ENCODE measurements at regions not wholly inside any gene's neighbourhood (a gene's known extent, or its start where the extent isn't known, plus 50 kb on each side); places are given as distances from the start of the nearest gene placed in this dataset.

- TF ChIP-seq REST (IDR thresholded peaks at IDR 0.05): no peak
- TF ChIP-seq HES2 (IDR thresholded peaks at IDR 0.05): no peak
- no peak for TF ChIP-seq HOXB5 (CRISPR knock-in tag; IDR thresholded peaks at IDR 0.05)
Observed at GRCh38 chr7:25643770-25644394, 415.6 kb upstream of the NPVF start (continued).

- Histone ChIP-seq H3K27ac (no peak overlapping the region), H3K4me3 (no peak overlapping the region), H3K4me2 (no peak overlapping the region), H3K4me1 (no peaks in the 10 kb centered on the region), H3K9me3 (no peaks in the 10 kb centered on the region)
- DNase-seq (ENCODE audit: low read depth in 1 of 2, low spot score in 1 of 2) (no peak), ATAC-seq (no peak), FAIRE-seq (no peak)
- WGBS (ENCODE audit: missing lambda C conversion rate): 32% methylated on average over 6 of the region's 6 CpGs
- TF ChIP-seq PHF8 (IDR thresholded peaks at IDR 0.05; ENCODE audit: borderline replicate concordance, low read depth) (no peak), EHF (CRISPR knock-in tag; IDR thresholded peaks at IDR 0.05) (no peak), HOXB5 (CRISPR knock-in tag; IDR thresholded peaks at IDR 0.05) (no peak), ZC3H11A (IDR thresholded peaks at IDR 0.05) (no peak), GATA3 (IDR thresholded peaks at IDR 0.05; ENCODE audit: borderline replicate concordance) (no peak), FOSB (CRISPR knock-in tag; IDR thresholded peaks at IDR 0.05) (no peak), TP53 (CRISPR knock-in tag; IDR thresholded peaks at IDR 0.05) (no peak), HEYL (CRISPR knock-in tag; IDR thresholded peaks at IDR 0.05) (no peak), RNF2 (IDR thresholded peaks at IDR 0.05; ENCODE audit: borderline replicate concordance, low read depth) (no peak), BCL3 (IDR thresholded peaks at IDR 0.05) (no peak), RARB (CRISPR knock-in tag; IDR thresholded peaks at IDR 0.05) (no peak)
- ChIA-PET POLR2A (no interaction called here), CTCF (interaction anchor here (0.6 kb wide), 1 partner anchor 1262 kb away, joined by 3 read pairs; no protein-coding TSS in a partner anchor)
Observed at GRCh38 chr7:25646726-25647413, 418.6 kb upstream of the NPVF start.

GRCh38 chr7:25647872-25648271, 419.6 kb upstream of the NPVF start:
- Histone ChIP-seq H3K27ac (no peak overlapping the region), H3K9me3 (no peaks in the 10 kb centered on the region), H3K4me2 (no peak overlapping the region), H3K4me3 (no peak overlapping the region), H3K4me1 (no peaks in the 10 kb centered on the region)
- 5% methylated on average over 2 of the region's 2 CpGs for WGBS (ENCODE audit: missing lambda C conversion rate)
- no peak for DNase-seq (ENCODE audit: low read depth in 1 of 2, low spot score in 1 of 2)
- ChIA-PET POLR2A (no interaction called here), CTCF (no interaction called here)
- FAIRE-seq: no peak
- no peak for ATAC-seq
- TF ChIP-seq MAZ (IDR thresholded peaks at IDR 0.05; ENCODE audit: borderline replicate concordance, low read depth, low read length) (no peak), ATOH8 (CRISPR knock-in tag; IDR thresholded peaks at IDR 0.05; ENCODE audit: low read depth) (no peak), BHLHE40 (IDR thresholded peaks at IDR 0.05; ENCODE audit: low read depth, low read length) (no peak), HOXB5 (CRISPR knock-in tag; IDR thresholded peaks at IDR 0.05) (no peak), CBX8 (IDR thresholded peaks at IDR 0.05) (no peak), ZC3H11A (IDR thresholded peaks at IDR 0.05) (no peak), PHF8 (IDR thresholded peaks at IDR 0.05; ENCODE audit: borderline replicate concordance, low read depth) (no peak), BCL3 (IDR thresholded peaks at IDR 0.05) (no peak), REST (IDR thresholded peaks at IDR 0.05) (no peak), FOXS1 (CRISPR knock-in tag; IDR thresholded peaks at IDR 0.05) (no peak), RFX5 (IDR thresholded peaks at IDR 0.05) (no peak), RAD21 (conservative IDR thresholded peaks at IDR 0.05 in 1 of 2, IDR thresholded peaks at IDR 0.05 in 1 of 2) (no peak), HEYL (CRISPR knock-in tag; IDR thresholded peaks at IDR 0.05) (no peak), ESRRA (IDR thresholded peaks at IDR 0.05; ENCODE audit: borderline replicate concordance, low read length) (no peak), POLR2AphosphoS2 (conservative IDR thresholded peaks at IDR 0.05; ENCODE audit: low read length) (no peak)

All from A549 (cell line).